ENCODE measurements at regions not wholly inside any gene's neighbourhood (a gene's known extent, or its start where the extent isn't known, plus 50 kb on each side); places are given as distances from the start of the nearest gene placed in this dataset.

GRCh38 chr1:218156595-218156994, 128.5 kb upstream of the RRP15 start (continued):
- peak; percentile 72 for TF ChIP-seq MAX (IDR thresholded peaks at IDR 0.05)
- TF ChIP-seq CTBP2 (IDR thresholded peaks at IDR 0.05; ENCODE audit: borderline replicate concordance, insufficient read depth, insufficient read length, low read length) = peak; percentile 69
- TF ChIP-seq ASH2L (IDR thresholded peaks at IDR 0.05; ENCODE audit: low read length) = peak; percentile 46
- TF ChIP-seq KDM4A (IDR thresholded peaks at IDR 0.05; ENCODE audit: low read depth, low read length, severe bottlenecking) = no peak
- peak; percentile 43; the same call in 1 of the 2 replicates for TF ChIP-seq TBP (IDR thresholded peaks at IDR 0.05; ENCODE audit: low read depth, low read length)
- no peak for TF ChIP-seq POU5F1 (IDR thresholded peaks at IDR 0.05; ENCODE audit: low read depth, low read length)
- no peak for TF ChIP-seq RFX5 (IDR thresholded peaks at IDR 0.05; ENCODE audit: borderline replicate concordance, low read depth, low read length)
- TF ChIP-seq JUND (IDR thresholded peaks at IDR 0.05; ENCODE audit: low read length) = 0 out of 2 replicates have a peak, but pooled peaks have one; percentile 16
- no peak for TF ChIP-seq RBBP5 (IDR thresholded peaks at IDR 0.05; ENCODE audit: borderline replicate concordance, low read depth, low read length)
- TF ChIP-seq YY1 (IDR thresholded peaks at IDR 0.05; ENCODE audit: low read depth, low read length) = peak; percentile 56; the same call in 1 of the 2 replicates
